ENCODE measurements at regions not wholly inside any gene's neighbourhood (a gene's known extent, or its start where the extent isn't known, plus 50 kb on each side); places are given as distances from the start of the nearest gene placed in this dataset.

GRCh38 chr16:11414815-11415775 is 69.8 kb downstream of the RMI2 start:
- no peaks in the 10 kb centered on the region for H3K9me3 ChIP-seq (ENCODE audit: control insufficient read depth, insufficient read depth, low read length)
- WGBS (ENCODE audit: insufficient coverage), result 78% methylated on average over 21 of the region's 21 CpGs
- peaks cover 4% of the 10 kb centered on the region for H3K4me1 ChIP-seq (ENCODE audit: control insufficient read depth, insufficient read depth, low read length)
- ATAC-seq (no peak), DNase-seq (no peak)
- H3K36me3 Mint-ChIP-seq, result no peaks in the 10 kb centered on the region
- H3K9me3 Mint-ChIP-seq, result no peaks in the 10 kb centered on the region
- no peak for TF ChIP-seq CTCF (IDR thresholded peaks at IDR 0.05)
- H3K4me1 Mint-ChIP-seq, result peaks cover 0 to 4% of the 10 kb centered on the region in 2 donors
- H3K4me3 ChIP-seq (ENCODE audit: low read length), result no peak overlapping the region
- no peaks in the 10 kb centered on the region for H3K36me3 ChIP-seq (ENCODE audit: control insufficient read depth, insufficient read depth, low read length)
- H3K27me3 ChIP-seq (ENCODE audit: control insufficient read depth, insufficient read depth, low read length), result no peaks in the 10 kb centered on the region
- no peak overlapping the region for H3K4me3 Mint-ChIP-seq
- H3K27ac Mint-ChIP-seq, result no peak overlapping the region
- intact Hi-C loops (cut with micrococcal nuclease), result no loop called here
- H3K27ac ChIP-seq (ENCODE audit: low read length), result no peak overlapping the region
- no peaks in the 10 kb centered on the region for H3K27me3 Mint-ChIP-seq (ENCODE audit: low read depth in 2 of 2)

- WGBS (ENCODE audit: insufficient coverage), result 96% methylated on average over 15 of the region's 16 CpGs
- no peak overlapping the region for H3K27ac Mint-ChIP-seq
- ATAC-seq, result no peak
- Histone ChIP-seq H3K4me3 (ENCODE audit: low read length) (no peak overlapping the region), H3K27me3 (ENCODE audit: control insufficient read depth, insufficient read depth, low read length) (no peaks in the 10 kb centered on the region), H3K9me3 (ENCODE audit: control insufficient read depth, insufficient read depth, low read length) (no peaks in the 10 kb centered on the region), H3K27ac (ENCODE audit: low read length) (no peak overlapping the region), H3K36me3 (ENCODE audit: control insufficient read depth, insufficient read depth, low read length) (no peaks in the 10 kb centered on the region), H3K4me1 (ENCODE audit: control insufficient read depth, insufficient read depth, low read length) (no peaks in the 10 kb centered on the region)
- no peak overlapping the region for H3K4me3 Mint-ChIP-seq
- no peaks in the 10 kb centered on the region for H3K36me3 Mint-ChIP-seq
- DNase-seq, result no peak
- intact Hi-C loops (cut with micrococcal nuclease), result no loop called here
- H3K9me3 Mint-ChIP-seq, result no peaks in the 10 kb centered on the region
- no peaks in the 10 kb centered on the region for H3K27me3 Mint-ChIP-seq (ENCODE audit: low read depth in 2 of 2)
- no peak for TF ChIP-seq CTCF (IDR thresholded peaks at IDR 0.05)
- peaks cover 0 to 4% of the 10 kb centered on the region in 2 donors for H3K4me1 Mint-ChIP-seq
Observed at GRCh38 chr16:11416228-11417001, 71.2 kb downstream of the RMI2 start.

GRCh38 chr16:11417487-11417886 is 72.2 kb downstream of the RMI2 start:
- intact Hi-C loops (cut with micrococcal nuclease), result no loop called here
- H3K36me3 Mint-ChIP-seq, result no peaks in the 10 kb centered on the region
- WGBS (ENCODE audit: insufficient coverage), result 89% methylated on average over 10 of the region's 10 CpGs
- ATAC-seq (no peak), DNase-seq (no peak)
- Histone ChIP-seq H3K4me1 (ENCODE audit: control insufficient read depth, insufficient read depth, low read length) (no peaks in the 10 kb centered on the region), H3K36me3 (ENCODE audit: control insufficient read depth, insufficient read depth, low read length) (no peaks in the 10 kb centered on the region), H3K27me3 (ENCODE audit: control insufficient read depth, insufficient read depth, low read length) (no peaks in the 10 kb centered on the region), H3K4me3 (ENCODE audit: low read length) (no peak overlapping the region), H3K9me3 (ENCODE audit: control insufficient read depth, insufficient read depth, low read length) (no peaks in the 10 kb centered on the region), H3K27ac (ENCODE audit: low read length) (no peak overlapping the region)
- no peak for TF ChIP-seq CTCF (IDR thresholded peaks at IDR 0.05)
- H3K27ac Mint-ChIP-seq, result no peak overlapping the region
- no peaks in the 10 kb centered on the region for H3K9me3 Mint-ChIP-seq
- no peaks in the 10 kb centered on the region for H3K27me3 Mint-ChIP-seq (ENCODE audit: low read depth in 2 of 2)
- no peaks in the 10 kb centered on the region for H3K4me1 Mint-ChIP-seq
- no peak overlapping the region for H3K4me3 Mint-ChIP-seq

All from natural killer cell (primary cell).